SK-N-SH (cell line): ENCODE measurements at regions not wholly inside any gene's neighbourhood (a gene's known extent, or its start where the extent isn't known, plus 50 kb on each side); places are given as distances from the start of the nearest gene placed in this dataset.

Experiments
- ELF1 ChIP-seq: IDR thresholded peaks from 2 replicates; pipeline ENCODE4 v1.4.0; 2012
- EP300 ChIP-seq, 2 experiments: IDR thresholded peaks; 2 replicates each; pipeline versions ENCODE4 v1.4.0 to v1.6.1; 2012; ENCODE audit warnings: borderline replicate concordance in 1 of 2, low read depth in 1 of 2, low read length in 1 of 2
- FOXM1 ChIP-seq: IDR thresholded peaks from 2 replicates; pipeline ENCODE4 v1.4.0; 2012; ENCODE audit warnings: low read depth, mild to moderate bottlenecking
- GABPA ChIP-seq: IDR thresholded peaks from 2 replicates; pipeline ENCODE4 v1.4.0; 2012; ENCODE audit warnings: low read depth, mild to moderate bottlenecking
- JUND ChIP-seq: IDR thresholded peaks from 2 replicates; pipeline ENCODE4 v1.4.0; 2012
- MXI1 ChIP-seq: IDR thresholded peaks from 2 replicates; pipeline ENCODE4 v1.6.1; 2012; ENCODE audit warnings: mild to moderate bottlenecking, low read depth, low read length, improper control_type of control experiment
- POLR2AphosphoS5 ChIP-seq: IDR thresholded peaks from 2 replicates; pipeline ENCODE4 v1.6.1; 2012; ENCODE audit warnings: low read depth, low read length
- RAD21 ChIP-seq: IDR thresholded peaks from 2 replicates; pipeline ENCODE4 v1.6.1; 2012; ENCODE audit warnings: mild to moderate bottlenecking, low read length
- RCOR1 ChIP-seq: fragments of 150-350 bp; IDR thresholded peaks from 2 replicates; pipeline ENCODE4 v1.6.1; 2017; ENCODE audit warnings: antibody characterized with exemption, low read length
- YY1 ChIP-seq: IDR thresholded peaks from 2 replicates; pipeline ENCODE4 v1.4.0; 2012; ENCODE audit warnings: low read depth, mild to moderate bottlenecking
- TF ChIP-seq, protein P1 (sequence below): fragments of 200-600 bp; sonication (generic); IDR thresholded peaks from 2 replicates; pipeline ENCODE4 v1.6.1; 2017; ENCODE audit warnings: antibody characterized with exemption, mild to moderate bottlenecking, moderate library complexity
- TF ChIP-seq, protein P2 (sequence below): IDR thresholded peaks from 2 replicates; pipeline ENCODE4 v1.6.1; 2012; ENCODE audit warnings: mild to moderate bottlenecking, low read depth, low read length, moderate library complexity
- TF ChIP-seq, protein P3 (sequence below): fragments of 150-350 bp; IDR thresholded peaks from 2 replicates; pipeline ENCODE4 v1.6.1; 2017; ENCODE audit warnings: antibody characterized with exemption, low read length, low read depth, borderline replicate concordance

DNA sequence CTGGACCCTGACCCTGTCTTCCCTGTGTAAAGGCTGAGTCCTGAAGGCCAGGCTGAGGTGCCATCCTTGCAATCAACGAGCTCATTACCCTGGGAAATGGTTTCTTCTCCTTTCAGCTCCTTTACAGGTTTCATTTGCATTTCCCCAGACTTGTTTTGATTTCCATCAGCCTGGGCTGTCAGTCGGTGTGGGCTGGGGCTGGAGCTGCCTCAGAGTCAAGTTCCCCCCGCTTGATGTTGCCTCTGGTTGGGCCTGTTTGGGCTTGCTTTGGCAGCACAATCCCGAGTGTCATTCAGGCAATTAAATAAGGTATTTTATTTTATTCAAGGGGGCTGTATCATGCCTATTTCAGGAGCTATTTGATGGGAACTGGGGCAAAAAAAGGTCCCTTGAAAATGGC, 424.9 kb downstream of the INSC start:
- TF ChIP-seq, protein P1, sequence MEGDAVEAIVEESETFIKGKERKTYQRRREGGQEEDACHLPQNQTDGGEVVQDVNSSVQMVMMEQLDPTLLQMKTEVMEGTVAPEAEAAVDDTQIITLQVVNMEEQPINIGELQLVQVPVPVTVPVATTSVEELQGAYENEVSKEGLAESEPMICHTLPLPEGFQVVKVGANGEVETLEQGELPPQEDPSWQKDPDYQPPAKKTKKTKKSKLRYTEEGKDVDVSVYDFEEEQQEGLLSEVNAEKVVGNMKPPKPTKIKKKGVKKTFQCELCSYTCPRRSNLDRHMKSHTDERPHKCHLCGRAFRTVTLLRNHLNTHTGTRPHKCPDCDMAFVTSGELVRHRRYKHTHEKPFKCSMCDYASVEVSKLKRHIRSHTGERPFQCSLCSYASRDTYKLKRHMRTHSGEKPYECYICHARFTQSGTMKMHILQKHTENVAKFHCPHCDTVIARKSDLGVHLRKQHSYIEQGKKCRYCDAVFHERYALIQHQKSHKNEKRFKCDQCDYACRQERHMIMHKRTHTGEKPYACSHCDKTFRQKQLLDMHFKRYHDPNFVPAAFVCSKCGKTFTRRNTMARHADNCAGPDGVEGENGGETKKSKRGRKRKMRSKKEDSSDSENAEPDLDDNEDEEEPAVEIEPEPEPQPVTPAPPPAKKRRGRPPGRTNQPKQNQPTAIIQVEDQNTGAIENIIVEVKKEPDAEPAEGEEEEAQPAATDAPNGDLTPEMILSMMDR: no peak
- TF ChIP-seq EP300 (IDR thresholded peaks at IDR 0.05; ENCODE audit: borderline replicate concordance in 1 of 2, low read depth in 1 of 2, low read length in 1 of 2) (no peak), MXI1 (no peak), POLR2AphosphoS5 (no peak), FOXM1 (no peak), ELF1 (no peak), RAD21 (no peak), YY1 (no peak), JUND (no peak), GABPA (no peak), RCOR1 (no peak)
- TF ChIP-seq, protein P2, sequence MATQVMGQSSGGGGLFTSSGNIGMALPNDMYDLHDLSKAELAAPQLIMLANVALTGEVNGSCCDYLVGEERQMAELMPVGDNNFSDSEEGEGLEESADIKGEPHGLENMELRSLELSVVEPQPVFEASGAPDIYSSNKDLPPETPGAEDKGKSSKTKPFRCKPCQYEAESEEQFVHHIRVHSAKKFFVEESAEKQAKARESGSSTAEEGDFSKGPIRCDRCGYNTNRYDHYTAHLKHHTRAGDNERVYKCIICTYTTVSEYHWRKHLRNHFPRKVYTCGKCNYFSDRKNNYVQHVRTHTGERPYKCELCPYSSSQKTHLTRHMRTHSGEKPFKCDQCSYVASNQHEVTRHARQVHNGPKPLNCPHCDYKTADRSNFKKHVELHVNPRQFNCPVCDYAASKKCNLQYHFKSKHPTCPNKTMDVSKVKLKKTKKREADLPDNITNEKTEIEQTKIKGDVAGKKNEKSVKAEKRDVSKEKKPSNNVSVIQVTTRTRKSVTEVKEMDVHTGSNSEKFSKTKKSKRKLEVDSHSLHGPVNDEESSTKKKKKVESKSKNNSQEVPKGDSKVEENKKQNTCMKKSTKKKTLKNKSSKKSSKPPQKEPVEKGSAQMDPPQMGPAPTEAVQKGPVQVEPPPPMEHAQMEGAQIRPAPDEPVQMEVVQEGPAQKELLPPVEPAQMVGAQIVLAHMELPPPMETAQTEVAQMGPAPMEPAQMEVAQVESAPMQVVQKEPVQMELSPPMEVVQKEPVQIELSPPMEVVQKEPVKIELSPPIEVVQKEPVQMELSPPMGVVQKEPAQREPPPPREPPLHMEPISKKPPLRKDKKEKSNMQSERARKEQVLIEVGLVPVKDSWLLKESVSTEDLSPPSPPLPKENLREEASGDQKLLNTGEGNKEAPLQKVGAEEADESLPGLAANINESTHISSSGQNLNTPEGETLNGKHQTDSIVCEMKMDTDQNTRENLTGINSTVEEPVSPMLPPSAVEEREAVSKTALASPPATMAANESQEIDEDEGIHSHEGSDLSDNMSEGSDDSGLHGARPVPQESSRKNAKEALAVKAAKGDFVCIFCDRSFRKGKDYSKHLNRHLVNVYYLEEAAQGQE: no peak
- TF ChIP-seq, protein P3, sequence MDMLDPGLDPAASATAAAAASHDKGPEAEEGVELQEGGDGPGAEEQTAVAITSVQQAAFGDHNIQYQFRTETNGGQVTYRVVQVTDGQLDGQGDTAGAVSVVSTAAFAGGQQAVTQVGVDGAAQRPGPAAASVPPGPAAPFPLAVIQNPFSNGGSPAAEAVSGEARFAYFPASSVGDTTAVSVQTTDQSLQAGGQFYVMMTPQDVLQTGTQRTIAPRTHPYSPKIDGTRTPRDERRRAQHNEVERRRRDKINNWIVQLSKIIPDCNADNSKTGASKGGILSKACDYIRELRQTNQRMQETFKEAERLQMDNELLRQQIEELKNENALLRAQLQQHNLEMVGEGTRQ: no peak
